ENCODE measurements at regions not wholly inside any gene's neighbourhood (a gene's known extent, or its start where the extent isn't known, plus 50 kb on each side); places are given as distances from the start of the nearest gene placed in this dataset.

DNA sequence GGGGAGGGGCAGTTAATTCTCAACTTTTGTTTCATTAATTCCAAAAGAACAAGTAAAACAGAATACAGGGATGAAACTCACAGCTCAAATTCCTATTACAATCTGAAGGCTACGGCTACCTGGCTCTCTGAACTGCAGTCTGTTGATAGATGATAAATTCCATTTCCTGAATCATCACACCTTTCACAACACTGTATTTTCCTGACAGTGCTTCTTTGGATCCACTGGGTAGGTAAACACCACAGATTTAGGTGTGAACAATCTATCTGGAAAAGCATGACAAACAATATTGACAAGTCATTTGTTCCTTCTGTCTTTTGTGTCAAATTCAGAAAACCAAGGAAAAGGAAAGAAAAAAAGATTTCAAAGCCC is 843.2 kb downstream of the LRRTM4 start:
- CTCF ChIA-PET = no interaction called here
- BruUV-seq (replicated peaks) = no TSS peak
- Mint-ChIP-seq H3K9me3 (ENCODE audit: low read depth, unreplicated experiment) (peaks cover 5% of the 10 kb centered on the region), H3K36me3 (ENCODE audit: insufficient read depth, unreplicated experiment) (no peaks in the 10 kb centered on the region), H3K27me3 (ENCODE audit: unreplicated experiment) (no peaks in the 10 kb centered on the region), H3K4me3 (ENCODE audit: low read depth, unreplicated experiment) (no peak overlapping the region), H3K4me1 (ENCODE audit: low read depth, unreplicated experiment) (no peaks in the 10 kb centered on the region), H3K27ac (ENCODE audit: unreplicated experiment) (no peak overlapping the region)
- DNase-seq = no peak
- no peak for TF ChIP-seq CTCF (IDR thresholded peaks at IDR 0.05; ENCODE audit: unreplicated experiment)
- intact Hi-C loops (cut with micrococcal nuclease; ENCODE audit: unreplicated experiment) = no loop called here

DNA sequence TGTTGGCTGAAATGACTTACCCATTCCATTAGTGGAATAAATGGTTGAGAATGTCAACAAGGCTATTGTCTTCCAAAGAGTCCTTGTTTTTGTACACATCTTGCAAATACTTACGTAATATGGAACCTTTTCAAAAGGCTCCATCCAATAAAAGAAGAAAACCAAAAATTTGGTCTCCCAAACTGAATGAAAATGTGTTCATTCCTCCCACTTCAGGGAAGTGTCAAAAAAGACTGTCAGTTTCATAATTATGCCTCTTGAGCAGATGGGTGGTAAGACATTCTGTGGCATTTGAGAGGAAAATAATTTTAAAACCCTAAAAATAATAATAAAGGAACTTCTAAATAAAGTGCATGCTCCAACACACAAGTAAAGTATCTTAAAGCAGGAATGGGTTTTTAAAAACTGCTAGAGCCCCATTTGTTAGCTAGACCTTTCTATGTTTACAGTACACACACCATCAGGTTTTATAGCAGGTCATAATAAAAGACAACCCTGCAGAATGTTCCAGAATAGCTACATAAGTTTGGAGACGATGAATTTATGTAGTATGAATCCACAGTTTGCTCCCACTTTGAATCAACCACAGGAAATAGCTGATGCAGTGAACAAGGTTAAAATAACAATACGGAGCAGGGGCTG is 843.7 kb downstream of the LRRTM4 start:
- no peaks in the 10 kb centered on the region for H3K36me3 Mint-ChIP-seq (ENCODE audit: insufficient read depth, unreplicated experiment)
- no peak for TF ChIP-seq CTCF (IDR thresholded peaks at IDR 0.05; ENCODE audit: unreplicated experiment)
- peaks cover 5% of the 10 kb centered on the region for H3K9me3 Mint-ChIP-seq (ENCODE audit: low read depth, unreplicated experiment)
- H3K27ac Mint-ChIP-seq (ENCODE audit: unreplicated experiment) = no peak overlapping the region
- H3K4me3 Mint-ChIP-seq (ENCODE audit: low read depth, unreplicated experiment) = no peak overlapping the region
- H3K4me1 Mint-ChIP-seq (ENCODE audit: low read depth, unreplicated experiment) = no peaks in the 10 kb centered on the region
- CTCF ChIA-PET = no interaction called here
- intact Hi-C loops (cut with micrococcal nuclease; ENCODE audit: unreplicated experiment) = no loop called here
- DNase-seq = no peak
- no peaks in the 10 kb centered on the region for H3K27me3 Mint-ChIP-seq (ENCODE audit: unreplicated experiment)
- no TSS peak for BruUV-seq (replicated peaks)

DNA sequence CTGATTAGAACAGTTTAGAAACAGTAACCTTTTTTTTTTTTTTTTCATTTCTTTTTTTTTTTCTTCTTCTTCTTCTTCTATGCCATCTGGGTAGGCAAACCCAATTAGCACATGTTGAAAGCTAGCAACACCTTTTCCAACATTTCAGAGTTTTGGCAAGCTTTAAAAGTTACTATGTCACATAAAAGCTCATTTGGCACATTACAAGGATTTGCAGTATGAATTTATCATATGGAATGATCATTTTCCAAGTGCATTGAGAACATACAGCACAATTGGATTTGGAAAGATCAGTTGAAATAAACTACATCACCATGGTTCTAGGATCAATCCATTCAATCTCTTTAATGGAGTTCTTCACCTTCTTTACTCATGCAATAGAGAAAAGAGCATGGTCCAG is 847.0 kb downstream of the LRRTM4 start:
- BruUV-seq (replicated peaks) = no TSS peak
- no peak overlapping the region for H3K27ac Mint-ChIP-seq (ENCODE audit: unreplicated experiment)
- H3K36me3 Mint-ChIP-seq (ENCODE audit: insufficient read depth, unreplicated experiment) = no peaks in the 10 kb centered on the region
- no peak for TF ChIP-seq CTCF (IDR thresholded peaks at IDR 0.05; ENCODE audit: unreplicated experiment)
- H3K9me3 Mint-ChIP-seq (ENCODE audit: low read depth, unreplicated experiment) = peaks cover 4% of the 10 kb centered on the region
- DNase-seq = no peak
- CTCF ChIA-PET = interaction anchor here (0.6 kb wide), 1 partner anchor 928 kb away, joined by 4 read pairs; no protein-coding TSS in a partner anchor
- H3K4me1 Mint-ChIP-seq (ENCODE audit: low read depth, unreplicated experiment) = no peaks in the 10 kb centered on the region
- no peak overlapping the region for H3K4me3 Mint-ChIP-seq (ENCODE audit: low read depth, unreplicated experiment)
- no peaks in the 10 kb centered on the region for H3K27me3 Mint-ChIP-seq (ENCODE audit: unreplicated experiment)
- intact Hi-C loops (cut with micrococcal nuclease; ENCODE audit: unreplicated experiment) = no loop called here

DNA sequence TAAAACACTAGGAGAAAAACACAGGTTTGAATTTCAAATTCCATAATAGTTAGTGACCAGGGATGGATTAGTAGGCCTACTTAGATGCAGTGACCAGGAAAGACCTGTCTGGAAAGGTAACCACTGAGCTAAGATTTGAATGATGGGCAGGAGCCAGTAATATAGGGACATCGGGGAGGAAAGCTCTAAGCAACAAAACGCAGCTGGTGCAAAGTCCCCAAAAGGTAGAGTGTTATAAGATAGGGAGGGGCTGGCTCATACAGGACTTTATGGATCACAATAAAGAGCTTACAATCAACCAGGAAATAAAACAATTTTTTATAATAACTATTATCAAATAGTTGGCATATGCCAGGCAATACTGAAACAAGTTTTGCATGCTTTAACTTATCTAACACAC is 849.4 kb downstream of the LRRTM4 start:
- Mint-ChIP-seq H3K27me3 (ENCODE audit: unreplicated experiment) (no peaks in the 10 kb centered on the region), H3K9me3 (ENCODE audit: low read depth, unreplicated experiment) (peaks cover 4% of the 10 kb centered on the region), H3K36me3 (ENCODE audit: insufficient read depth, unreplicated experiment) (no peaks in the 10 kb centered on the region), H3K4me1 (ENCODE audit: low read depth, unreplicated experiment) (no peaks in the 10 kb centered on the region), H3K4me3 (ENCODE audit: low read depth, unreplicated experiment) (no peak overlapping the region), H3K27ac (ENCODE audit: unreplicated experiment) (no peak overlapping the region)
- DNase-seq = no peak
- no TSS peak for BruUV-seq (replicated peaks)
- intact Hi-C loops (cut with micrococcal nuclease; ENCODE audit: unreplicated experiment) = no loop called here
- CTCF ChIA-PET = no interaction called here
- TF ChIP-seq CTCF (IDR thresholded peaks at IDR 0.05; ENCODE audit: unreplicated experiment) = no peak

Data from Calu3 (cell line).